ENCODE measurements at regions not wholly inside any gene's neighbourhood (a gene's known extent, or its start where the extent isn't known, plus 50 kb on each side); places are given as distances from the start of the nearest gene placed in this dataset.
A peak's percentile ranks its signal among the peaks of the same experiment; 100 is the strongest.

GRCh38 chr17:33789658-33790057 is 465.4 kb upstream of the CCL2 start:
- DNase-seq = no peak

GRCh38 chr17:33797181-33797580 is 457.9 kb upstream of the CCL2 start:
- DNase-seq = no peak

- DNase-seq = no peak
Observed at GRCh38 chr17:33798308-33798707, 456.8 kb upstream of the CCL2 start.

GRCh38 chr17:33802349-33803198 is 452.5 kb upstream of the CCL2 start:
- no peak for DNase-seq

GRCh38 chr17:33803199-33803685 is 451.8 kb upstream of the CCL2 start:
- DNase-seq = no peak

- no peak for DNase-seq
Observed at GRCh38 chr17:33803686-33804085, 451.4 kb upstream of the CCL2 start.

- DNase-seq = no peak
Observed at GRCh38 chr17:33804401-33804800, 450.7 kb upstream of the CCL2 start.

- DNase-seq = no peak
Observed at GRCh38 chr17:33806631-33807030, 448.5 kb upstream of the CCL2 start.

GRCh38 chr17:33809748-33810147 is 445.3 kb upstream of the CCL2 start:
- no peak for DNase-seq

- DNase-seq = no peak
Observed at GRCh38 chr17:33811004-33811760, 443.9 kb upstream of the CCL2 start.

GRCh38 chr17:33811984-33812577 is 443.0 kb upstream of the CCL2 start:
- DNase-seq = no peak

- no peak for DNase-seq
Observed at GRCh38 chr17:33814852-33815251, 440.2 kb upstream of the CCL2 start.

- no peak for DNase-seq
Observed at GRCh38 chr17:33816036-33816435, 439.0 kb upstream of the CCL2 start.

- DNase-seq = no peak
Observed at GRCh38 chr17:33816842-33817617, 438.1 kb upstream of the CCL2 start.

GRCh38 chr17:33819539-33819938 is 435.5 kb upstream of the CCL2 start:
- no peak for DNase-seq

- DNase-seq = no peak
Observed at GRCh38 chr17:33832262-33832661, 422.8 kb upstream of the CCL2 start.

GRCh38 chr17:33837281-33837680 is 417.8 kb upstream of the CCL2 start:
- peak; percentile 29 for DNase-seq

GRCh38 chr17:33838281-33838680 is 416.8 kb upstream of the CCL2 start:
- no peak for DNase-seq

- DNase-seq = no peak
Observed at GRCh38 chr17:33847900-33848299, 407.2 kb upstream of the CCL2 start.

GRCh38 chr17:33848433-33848832 is 406.7 kb upstream of the CCL2 start:
- DNase-seq = no peak

- no peak for DNase-seq
Observed at GRCh38 chr17:33854596-33854995, 400.5 kb upstream of the CCL2 start.

- DNase-seq = no peak
Observed at GRCh38 chr17:33858121-33858520, 397.0 kb upstream of the CCL2 start.

GRCh38 chr17:33858682-33859081 is 396.4 kb upstream of the CCL2 start:
- DNase-seq = no peak
